ENCODE measurements at regions not wholly inside any gene's neighbourhood (a gene's known extent, or its start where the extent isn't known, plus 50 kb on each side); places are given as distances from the start of the nearest gene placed in this dataset.

- Histone ChIP-seq H3K27ac (no peak overlapping the region), H2AFZ (no peak overlapping the region), H3K9ac (no peak overlapping the region), H3K4me2 (ENCODE audit: low read length) (no peak overlapping the region), H3K27me3 (ENCODE audit: control insufficient read depth, insufficient read depth, low read length) (no peaks in the 10 kb centered on the region), H3K4me1 (no peaks in the 10 kb centered on the region), H3K79me2 (no peaks in the 10 kb centered on the region), H3K36me3 (ENCODE audit: control insufficient read depth, insufficient read depth, low read length) (no peaks in the 10 kb centered on the region), H3K4me3 (ENCODE audit: low read depth, low read length) (no peak overlapping the region), H3K9me3 (ENCODE audit: control insufficient read depth, low read length) (no peaks in the 10 kb centered on the region)
- no peak for TF ChIP-seq CTCF (IDR thresholded peaks at IDR 0.05)
Measured at GRCh38 chr2:21381421-21381820, 257.7 kb downstream of the TDRD15 start.

GRCh38 chr2:21382701-21383520 is 259.1 kb downstream of the TDRD15 start:
- no peak overlapping the region for H3K4me2 ChIP-seq (ENCODE audit: low read length)
- H3K27me3 ChIP-seq (ENCODE audit: control insufficient read depth, insufficient read depth, low read length): no peaks in the 10 kb centered on the region
- no peaks in the 10 kb centered on the region for H3K79me2 ChIP-seq
- no peaks in the 10 kb centered on the region for H3K4me1 ChIP-seq
- H3K9ac ChIP-seq: no peak overlapping the region
- no peaks in the 10 kb centered on the region for H3K9me3 ChIP-seq (ENCODE audit: control insufficient read depth, low read length)
- no peak overlapping the region for H3K27ac ChIP-seq
- no peak overlapping the region for H3K4me3 ChIP-seq (ENCODE audit: low read depth, low read length)
- no peak overlapping the region for H2AFZ ChIP-seq
- H3K36me3 ChIP-seq (ENCODE audit: control insufficient read depth, insufficient read depth, low read length): no peaks in the 10 kb centered on the region
- no peak for TF ChIP-seq CTCF (IDR thresholded peaks at IDR 0.05)

- no peak overlapping the region for H2AFZ ChIP-seq
- H3K27me3 ChIP-seq (ENCODE audit: control insufficient read depth, insufficient read depth, low read length): no peaks in the 10 kb centered on the region
- H3K27ac ChIP-seq: no peak overlapping the region
- H3K4me1 ChIP-seq: no peaks in the 10 kb centered on the region
- H3K4me3 ChIP-seq (ENCODE audit: low read depth, low read length): no peak overlapping the region
- no peaks in the 10 kb centered on the region for H3K79me2 ChIP-seq
- TF ChIP-seq CTCF (IDR thresholded peaks at IDR 0.05): no peak
- no peaks in the 10 kb centered on the region for H3K36me3 ChIP-seq (ENCODE audit: control insufficient read depth, insufficient read depth, low read length)
- H3K4me2 ChIP-seq (ENCODE audit: low read length): no peak overlapping the region
- no peaks in the 10 kb centered on the region for H3K9me3 ChIP-seq (ENCODE audit: control insufficient read depth, low read length)
- H3K9ac ChIP-seq: no peak overlapping the region
Measured at GRCh38 chr2:21386666-21387065, 262.9 kb downstream of the TDRD15 start.

- no peak overlapping the region for H3K9ac ChIP-seq
- H3K4me2 ChIP-seq (ENCODE audit: low read length): no peak overlapping the region
- H3K36me3 ChIP-seq (ENCODE audit: control insufficient read depth, insufficient read depth, low read length): no peaks in the 10 kb centered on the region
- no peaks in the 10 kb centered on the region for H3K9me3 ChIP-seq (ENCODE audit: control insufficient read depth, low read length)
- H3K27ac ChIP-seq: no peak overlapping the region
- H3K27me3 ChIP-seq (ENCODE audit: control insufficient read depth, insufficient read depth, low read length): no peaks in the 10 kb centered on the region
- no peak overlapping the region for H3K4me3 ChIP-seq (ENCODE audit: low read depth, low read length)
- no peaks in the 10 kb centered on the region for H3K79me2 ChIP-seq
- no peak for TF ChIP-seq CTCF (IDR thresholded peaks at IDR 0.05)
- no peaks in the 10 kb centered on the region for H3K4me1 ChIP-seq
- H2AFZ ChIP-seq: peak overlapping the region; percentile 21
Measured at GRCh38 chr2:21392649-21393048, 268.9 kb downstream of the TDRD15 start.

GRCh38 chr2:21393173-21393572 is 269.4 kb downstream of the TDRD15 start:
- no peak overlapping the region for H3K4me3 ChIP-seq (ENCODE audit: low read depth, low read length)
- no peaks in the 10 kb centered on the region for H3K27me3 ChIP-seq (ENCODE audit: control insufficient read depth, insufficient read depth, low read length)
- TF ChIP-seq CTCF (IDR thresholded peaks at IDR 0.05): no peak
- H3K9me3 ChIP-seq (ENCODE audit: control insufficient read depth, low read length): no peaks in the 10 kb centered on the region
- no peaks in the 10 kb centered on the region for H3K4me1 ChIP-seq
- H2AFZ ChIP-seq: no peak overlapping the region
- no peak overlapping the region for H3K27ac ChIP-seq
- no peak overlapping the region for H3K9ac ChIP-seq
- H3K79me2 ChIP-seq: no peaks in the 10 kb centered on the region
- H3K36me3 ChIP-seq (ENCODE audit: control insufficient read depth, insufficient read depth, low read length): no peaks in the 10 kb centered on the region
- no peak overlapping the region for H3K4me2 ChIP-seq (ENCODE audit: low read length)

Measured in parathyroid adenoma (tissue), 2 donors.